ENCODE measurements at regions not wholly inside any gene's neighbourhood (a gene's known extent, or its start where the extent isn't known, plus 50 kb on each side); places are given as distances from the start of the nearest gene placed in this dataset.
A peak's percentile ranks its signal among the peaks of the same experiment; 100 is the strongest.

DNA sequence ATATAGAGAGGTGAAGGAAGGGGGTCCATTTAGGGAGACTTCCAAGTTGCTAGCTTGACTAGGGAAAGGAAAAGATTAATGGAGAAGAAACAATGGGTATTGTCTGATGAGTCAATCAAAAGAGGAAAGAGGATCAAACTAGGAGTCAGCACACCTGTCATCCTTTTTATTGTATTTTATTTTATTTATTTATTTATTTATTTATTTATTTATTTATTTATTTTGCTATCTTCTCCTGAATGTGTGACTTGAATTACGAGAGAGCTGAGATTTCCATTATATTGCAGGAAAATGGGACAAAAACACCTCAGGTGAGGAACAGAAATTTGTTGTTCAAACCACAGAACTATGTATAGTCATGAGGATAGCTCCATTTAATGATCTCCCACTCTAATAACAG is 58.9 kb downstream of the NUDT11 start:
- no peak for DNase-seq

DNA sequence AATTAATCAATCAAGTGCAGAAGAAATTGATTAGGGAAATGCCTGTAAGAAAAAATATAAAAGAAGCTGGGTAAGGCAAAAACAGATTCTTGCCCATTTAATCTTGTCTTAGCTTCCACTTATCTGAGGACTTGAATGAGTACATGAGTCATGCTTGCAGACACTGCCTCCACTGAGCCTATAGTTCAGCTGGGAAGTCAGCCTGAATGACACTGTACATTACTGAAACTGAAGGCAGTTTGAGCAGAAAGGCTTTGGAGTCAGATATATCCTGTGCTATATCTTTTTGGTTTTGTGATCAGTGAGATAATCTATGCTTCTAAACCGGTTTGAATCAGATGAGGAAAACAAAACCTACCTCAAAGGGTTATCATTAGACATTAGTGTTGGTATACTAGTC is 61.3 kb downstream of the NUDT11 start:
- no peak for DNase-seq

DNA sequence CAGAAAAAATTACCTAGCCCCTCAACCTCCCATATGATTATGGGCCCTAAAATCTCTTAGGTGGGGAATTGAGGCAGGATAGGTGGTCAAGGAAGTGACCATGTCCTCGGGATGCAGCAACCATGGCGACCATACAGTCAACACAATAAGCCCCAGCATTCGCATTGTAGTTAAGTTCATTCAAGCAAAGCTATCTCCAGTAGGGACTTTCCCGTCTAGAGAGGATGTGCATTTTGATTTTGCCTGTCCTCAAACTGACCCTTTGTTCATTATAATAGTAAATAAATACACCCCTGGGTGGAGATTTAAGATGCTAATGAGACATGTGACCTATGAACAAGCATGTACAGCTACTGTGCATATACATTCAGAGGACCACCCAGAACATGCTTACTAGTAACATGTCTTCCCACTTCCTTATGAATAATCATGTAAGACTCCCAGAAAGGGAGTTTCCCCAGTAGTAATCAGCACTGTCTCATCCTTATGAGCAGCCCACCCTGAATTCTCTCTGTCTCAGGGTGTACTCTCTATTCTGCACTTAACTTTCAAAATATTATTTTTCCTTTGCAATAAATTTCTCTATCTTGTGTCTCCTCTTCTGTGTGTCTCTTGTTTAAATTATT is 74.3 kb downstream of the NUDT11 start:
- DNase-seq = no peak

DNA sequence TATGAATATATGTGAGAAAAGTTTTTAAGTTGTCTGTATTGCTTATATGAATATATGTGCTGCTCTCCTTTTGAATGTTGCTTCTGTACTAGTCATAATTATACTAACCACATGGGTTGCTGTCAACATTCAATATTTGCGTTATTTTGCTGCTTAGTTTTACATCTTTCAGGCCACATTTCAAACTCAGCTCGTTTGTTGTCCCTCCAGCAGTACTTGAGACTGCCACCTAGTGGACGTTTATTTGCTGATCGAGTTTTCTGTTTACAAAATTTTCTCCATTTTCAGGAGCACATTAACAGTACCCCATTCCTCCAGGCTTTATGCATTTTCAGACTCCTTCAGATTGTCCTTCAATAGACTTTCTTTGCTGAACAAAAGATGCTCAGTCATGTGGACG is 75.8 kb downstream of the NUDT11 start:
- DNase-seq = peak in 3 of 56 donors; percentile 1 to 3 (median 2)

DNA sequence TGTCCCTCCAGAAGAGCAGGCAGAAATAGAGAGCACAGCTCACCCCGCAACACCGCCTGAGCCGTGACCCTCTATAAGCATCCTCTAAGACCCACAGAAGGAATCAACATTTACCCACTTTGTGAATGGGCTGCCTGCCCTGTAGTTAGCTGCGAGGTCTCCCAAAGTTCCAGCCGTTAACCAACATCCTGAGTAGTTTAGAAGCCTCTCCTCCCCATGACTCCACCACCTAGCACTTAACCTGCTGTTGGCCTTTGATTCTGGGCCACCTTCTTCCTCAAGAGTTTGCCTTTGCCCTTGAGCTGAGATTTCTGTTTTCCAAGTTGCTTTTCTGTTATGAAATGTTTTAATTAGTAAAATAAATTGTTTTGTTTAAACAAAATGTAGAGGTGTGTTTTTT is 75.8 kb downstream of the NUDT10 start:
- DNase-seq = no peak

DNA sequence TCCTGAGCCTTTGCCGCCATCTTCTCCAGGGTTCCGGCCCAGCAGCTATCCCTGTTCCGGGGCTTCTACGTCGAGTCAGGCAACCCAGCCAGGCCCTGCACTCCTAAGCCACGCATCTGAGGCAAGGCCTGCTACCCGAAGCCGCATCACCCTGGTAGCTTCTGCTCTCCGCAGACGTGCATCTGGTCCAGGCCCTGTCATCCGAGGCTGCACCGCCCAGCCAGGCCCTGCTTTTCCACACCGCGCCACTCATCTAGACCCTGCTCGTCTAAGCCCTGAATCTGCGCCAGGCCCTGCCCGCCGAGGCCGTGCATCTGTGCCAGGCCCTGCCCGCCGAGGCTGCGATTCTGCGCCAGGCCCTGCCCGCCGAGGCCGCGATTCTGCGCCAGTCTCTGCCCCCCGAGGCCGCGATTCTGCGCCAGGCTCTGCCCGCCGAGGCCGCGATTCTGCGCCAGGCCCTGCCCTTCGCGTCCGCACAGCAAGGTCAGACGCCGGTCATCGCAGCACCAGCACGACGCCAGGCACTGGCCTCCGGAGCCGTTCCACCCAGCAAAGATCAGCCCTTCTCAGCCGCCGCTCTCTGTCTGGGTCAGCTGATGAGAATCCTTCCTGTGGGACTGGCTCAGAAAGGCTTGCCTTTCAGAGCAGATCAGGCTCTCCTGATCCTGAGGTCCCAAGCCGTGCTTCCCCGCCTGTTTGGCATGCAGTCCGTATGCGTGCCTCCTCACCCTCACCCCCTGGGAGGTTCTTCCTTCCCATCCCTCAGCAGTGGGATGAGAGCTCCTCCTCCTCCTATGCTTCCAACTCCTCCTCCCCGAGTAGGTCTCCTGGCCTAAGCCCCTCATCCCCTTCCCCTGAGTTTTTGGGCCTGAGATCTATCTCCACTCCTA is 75.1 kb downstream of the NUDT10 start:
- no peak for DNase-seq

DNA sequence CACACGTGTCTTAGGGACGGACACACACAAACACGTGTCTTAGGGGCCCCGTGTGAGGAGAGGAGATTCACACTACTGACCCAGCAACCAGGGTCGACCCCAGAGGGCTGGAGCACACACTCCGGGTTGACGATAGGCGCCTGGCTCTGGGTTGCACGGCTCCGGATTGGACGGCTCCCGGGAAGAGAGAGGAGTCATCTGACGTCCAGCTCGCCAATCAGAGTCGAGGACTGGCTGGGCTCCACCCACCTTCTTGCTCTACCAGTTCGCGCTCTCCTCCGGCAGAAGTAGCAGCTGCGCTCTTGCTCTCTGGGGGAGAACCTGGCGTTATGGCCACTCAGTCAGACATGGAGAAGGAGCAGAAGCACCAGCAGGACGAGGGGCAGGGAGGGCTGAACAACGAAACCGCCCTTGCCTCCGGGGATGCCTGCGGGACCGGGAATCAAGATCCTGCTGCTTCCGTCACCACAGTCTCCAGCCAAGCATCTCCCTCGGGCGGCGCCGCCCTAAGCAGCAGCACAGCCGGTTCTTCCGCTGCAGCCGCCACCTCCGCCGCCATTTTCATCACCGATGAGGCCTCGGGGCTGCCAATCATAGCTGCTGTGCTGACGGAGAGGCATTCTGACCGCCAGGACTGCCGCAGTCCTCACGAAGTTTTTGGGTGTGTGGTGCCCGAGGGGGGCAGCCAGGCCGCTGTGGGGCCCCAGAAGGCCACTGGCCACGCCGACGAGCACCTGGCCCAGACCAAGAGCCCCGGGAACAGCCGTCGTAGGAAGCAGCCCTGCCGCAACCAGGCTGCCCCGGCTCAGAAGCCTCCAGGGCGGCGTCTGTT is 74.3 kb downstream of the NUDT10 start:
- DNase-seq = no peak

DNA sequence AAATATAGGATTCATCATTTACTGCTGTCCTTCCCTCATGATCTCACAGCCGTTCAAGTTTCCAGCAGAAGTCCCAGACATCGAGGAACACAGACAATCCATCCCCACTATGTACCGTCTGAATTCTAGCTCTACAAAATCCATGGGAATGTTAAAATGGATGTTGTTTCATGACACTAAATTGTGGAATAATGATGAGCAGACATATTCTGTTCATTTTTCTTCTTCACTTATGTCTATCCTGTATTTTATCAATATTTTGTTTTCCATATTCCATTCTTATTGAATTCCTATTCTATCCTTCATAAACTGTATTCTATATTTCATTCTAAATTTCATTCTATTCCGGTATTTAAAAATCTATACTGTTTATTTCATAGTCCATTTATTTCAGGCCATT is 71.8 kb downstream of the NUDT10 start:
- no peak for DNase-seq

DNA sequence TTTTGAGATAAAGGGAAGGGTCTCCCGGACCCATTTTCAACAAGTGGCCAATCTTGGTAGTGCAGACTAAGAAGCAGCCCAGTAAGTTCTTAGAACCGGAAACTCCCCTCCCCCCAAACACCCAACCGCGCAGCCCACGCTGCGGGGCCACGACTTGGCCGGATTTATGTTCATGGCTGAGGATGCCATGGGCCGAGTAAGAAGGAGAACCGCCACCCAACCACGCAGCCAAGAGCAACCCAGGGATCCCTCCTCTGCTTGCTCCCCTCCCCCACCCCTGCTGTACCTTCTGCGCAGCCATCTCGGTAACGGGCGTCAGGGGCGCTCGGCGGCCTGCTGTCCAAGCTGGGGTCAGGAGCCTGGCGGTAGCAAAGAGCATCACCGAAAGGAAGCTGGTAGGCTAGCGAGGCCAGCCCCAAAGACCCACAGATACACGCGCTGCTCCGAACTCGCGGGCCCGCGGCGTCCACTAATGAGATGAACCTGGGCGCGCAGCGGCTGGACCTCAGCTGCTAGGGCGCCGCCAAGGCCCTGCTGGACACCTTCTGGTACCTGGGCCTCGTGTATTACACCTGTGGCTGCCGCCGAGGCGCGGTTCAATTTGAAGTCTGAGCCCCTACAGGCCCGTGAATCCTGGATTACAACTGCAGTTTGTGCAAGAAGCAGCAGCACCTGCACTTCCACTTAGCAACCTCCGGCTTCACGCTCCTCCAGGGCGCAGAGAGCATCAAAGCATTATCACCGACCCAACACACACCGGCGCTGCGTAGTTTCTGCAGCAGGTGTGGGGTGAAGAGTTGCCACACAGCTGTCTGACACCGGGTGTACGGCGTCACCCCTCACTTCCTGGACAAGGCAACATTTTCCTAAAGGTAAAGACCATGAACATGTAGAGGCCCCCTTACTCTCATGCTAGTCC is 63.4 kb downstream of the NUDT10 start:
- peak in 31 of 56 donors; percentile 0 to 58 (median 15) for DNase-seq

DNA sequence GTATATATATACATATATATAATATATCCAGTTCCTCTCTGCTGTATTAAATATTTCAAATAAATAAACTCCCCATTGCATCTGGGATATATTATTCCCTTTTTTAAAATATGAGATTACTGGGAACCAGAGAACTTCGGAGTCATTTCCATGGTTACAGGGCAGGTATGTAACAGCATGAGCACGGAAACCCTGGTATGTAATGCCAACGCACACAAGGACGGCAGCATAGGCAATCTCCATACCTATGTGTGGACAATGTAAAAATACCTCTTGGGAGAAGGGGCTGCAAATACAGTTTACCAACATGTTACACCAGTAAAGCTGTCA is 62.8 kb downstream of the NUDT10 start:
- DNase-seq = no peak

Measured in nucleus accumbens (tissue), 56 donors.